Mesenchymal stem cell (in vitro differentiated cells and primary cell): ENCODE measurements at regions not wholly inside any gene's neighbourhood (a gene's known extent, or its start where the extent isn't known, plus 50 kb on each side); places are given as distances from the start of the nearest gene placed in this dataset.

Source experiments
- DNase-seq: peaks from one replicate; pipeline ENCODE4 v3.0.0-alpha.2; 2013
- H2AFZ ChIP-seq: one replicate; pipeline ENCODE4 v1.6.1; 2013; ENCODE audit warnings: low read depth, mild to moderate bottlenecking, control low read depth, inconsistent platforms, low read length, moderate library complexity
- H2AK5ac ChIP-seq: 2 replicates; pipeline ENCODE4 v1.6.1; 2013; ENCODE audit warnings: low read length, moderate library complexity, mild to moderate bottlenecking, inconsistent platforms; ENCODE audit not compliant: severe bottlenecking
- H2BK120ac ChIP-seq: one replicate; pipeline ENCODE4 v1.6.1; 2013; ENCODE audit warnings: low read depth, mild to moderate bottlenecking, inconsistent platforms, low read length, moderate library complexity
- H2BK12ac ChIP-seq, 2 experiments: one replicate each; pipeline ENCODE4 v1.6.1; 2013; ENCODE audit warnings: inconsistent platforms in 2 of 2, low read length in 2 of 2, mild to moderate bottlenecking in 2 of 2, moderate library complexity in 2 of 2, control low read depth in 1 of 2
- H2BK15ac ChIP-seq: one replicate; pipeline ENCODE4 v1.6.1; 2013; ENCODE audit warnings: mild to moderate bottlenecking, low read depth, inconsistent platforms; ENCODE audit not compliant: poor library complexity, severe bottlenecking
- H2BK5ac ChIP-seq: 2 replicates; pipeline ENCODE4 v1.6.1; 2013; ENCODE audit warnings: low read depth, mild to moderate bottlenecking, low read length, control low read depth, inconsistent platforms; ENCODE audit not compliant: poor library complexity, severe bottlenecking
- H3K14ac ChIP-seq, 2 experiments: one replicate each; pipeline ENCODE4 v1.6.1; 2013; ENCODE audit warnings: inconsistent platforms in 2 of 2, low read length in 2 of 2, control low read depth in 1 of 2, mild to moderate bottlenecking in 1 of 2, moderate library complexity in 1 of 2
- H3K18ac ChIP-seq, 2 experiments: one replicate each; pipeline ENCODE4 v1.6.1; 2013; ENCODE audit warnings: inconsistent platforms in 2 of 2, low read length in 2 of 2, control low read depth in 1 of 2, low read depth in 1 of 2, mild to moderate bottlenecking in 1 of 2
- H3K23ac ChIP-seq, 2 experiments: one replicate each; pipeline ENCODE4 v1.6.1; 2013; ENCODE audit warnings: inconsistent platforms in 2 of 2, low read length in 2 of 2, mild to moderate bottlenecking in 2 of 2, moderate library complexity in 2 of 2, control low read depth in 1 of 2
- H3K27ac ChIP-seq: 2 replicates; pipeline ENCODE4 v1.5.1; 2013; ENCODE audit warnings: mild to moderate bottlenecking, moderate library complexity, low read length, control low read depth, inconsistent platforms; ENCODE audit not compliant: poor library complexity, severe bottlenecking
- H3K27me3 ChIP-seq, 2 experiments: 2 replicates each; pipeline versions ENCODE4 v1.6.1 to v1.7.0; 2013; ENCODE audit warnings: low read length in 2 of 2, mild to moderate bottlenecking in 2 of 2, moderate library complexity in 2 of 2, control low read depth in 1 of 2, inconsistent platforms in 1 of 2; ENCODE audit not compliant: control insufficient read depth in 1 of 2, insufficient read depth in 1 of 2
- H3K36me3 ChIP-seq, 2 experiments: 2 replicates each; pipeline versions ENCODE4 v1.6.1 to v1.7.0; 2013; ENCODE audit warnings: low read length in 2 of 2, control low read depth in 1 of 2, inconsistent platforms in 1 of 2, low read depth in 1 of 2, mild to moderate bottlenecking in 1 of 2; ENCODE audit not compliant: insufficient read depth in 2 of 2, control insufficient read depth in 1 of 2
- H3K4ac ChIP-seq, 2 experiments: one replicate each; pipeline ENCODE4 v1.6.1; 2013; ENCODE audit warnings: inconsistent platforms in 2 of 2, low read length in 2 of 2, mild to moderate bottlenecking in 2 of 2, moderate library complexity in 2 of 2, control low read depth in 1 of 2, low read depth in 1 of 2
- H3K4me1 ChIP-seq: 2 replicates; pipeline ENCODE4 v1.6.1; 2013; ENCODE audit warnings: low read depth, low read length, control low read depth; ENCODE audit not compliant: control insufficient read depth, insufficient read depth
- H3K4me2 ChIP-seq: 2 replicates; pipeline ENCODE4 v1.6.1; 2013; ENCODE audit warnings: low read length, mild to moderate bottlenecking, inconsistent platforms; ENCODE audit not compliant: poor library complexity, severe bottlenecking
- H3K4me3 ChIP-seq, 2 experiments: 2 replicates each; pipeline versions ENCODE4 v1.5.1 to v1.7.0; 2013; ENCODE audit warnings: low read length in 2 of 2, mild to moderate bottlenecking in 2 of 2, control low read depth in 1 of 2, low read depth in 1 of 2; ENCODE audit not compliant: insufficient read depth in 1 of 2
- H3K79me1 ChIP-seq: replicated peaks from 2 replicates; pipeline ENCODE4 v1.6.1; 2013; ENCODE audit warnings: mild to moderate bottlenecking, control low read depth, low read length, inconsistent platforms; ENCODE audit not compliant: poor library complexity, severe bottlenecking
- H3K9ac ChIP-seq: 2 replicates; pipeline ENCODE4 v1.7.0; 2013; ENCODE audit warnings: mild to moderate bottlenecking, low read length, moderate library complexity
- H3K9me3 ChIP-seq: 2 replicates; pipeline ENCODE4 v1.7.0; 2013; ENCODE audit warnings: mild to moderate bottlenecking, low read length; ENCODE audit not compliant: control insufficient read depth
- H4K8ac ChIP-seq: one replicate; pipeline ENCODE4 v1.6.1; 2013; ENCODE audit warnings: inconsistent platforms, mild to moderate bottlenecking, low read length, moderate library complexity
- H4K91ac ChIP-seq: one replicate; pipeline ENCODE4 v1.6.1; 2013; ENCODE audit warnings: mild to moderate bottlenecking, low read length, inconsistent platforms
- WGBS: methylation state at CpG from one replicate; pipeline ENCODE4 v1.1.7; 2013; ENCODE audit warnings: mixed read lengths; 5-methylcytosine and 5-hydroxymethylcytosine counted together

- no peak overlapping the region for H2AK5ac ChIP-seq
- 64% methylated on average over 1 of the region's 1 CpG for WGBS
- no peaks in the 10 kb centered on the region for H3K36me3 ChIP-seq
- H3K4me2 ChIP-seq = no peak overlapping the region
- H3K9ac ChIP-seq = no peak overlapping the region
- no peak overlapping the region for H2BK120ac ChIP-seq
- H2BK12ac ChIP-seq = no peak overlapping the region
- H2BK5ac ChIP-seq = no peak overlapping the region
- no peaks in the 10 kb centered on the region for H3K9me3 ChIP-seq
- no peak overlapping the region for H3K4ac ChIP-seq
- no peaks in the 10 kb centered on the region for H3K79me1 ChIP-seq
- no peaks in the 10 kb centered on the region for H3K27me3 ChIP-seq
- no peak overlapping the region for H3K4me3 ChIP-seq
- H3K14ac ChIP-seq = no peak overlapping the region
- no peak overlapping the region for H2AFZ ChIP-seq
- H3K18ac ChIP-seq = no peak overlapping the region
- H3K27ac ChIP-seq = no peak overlapping the region
- no peak overlapping the region for H4K8ac ChIP-seq
- DNase-seq = no peak
- H4K91ac ChIP-seq = no peak overlapping the region
- no peaks in the 10 kb centered on the region for H3K4me1 ChIP-seq
- H2BK15ac ChIP-seq = no peak overlapping the region
- no peak overlapping the region for H3K23ac ChIP-seq
Observed at GRCh38 chr10:120161111-120161510, 268.6 kb downstream of the SEC23IP start.

- Histone ChIP-seq H3K23ac (no peak overlapping the region), H3K27me3 (no peaks in the 10 kb centered on the region), H3K9ac (no peak overlapping the region), H3K4me1 (no peaks in the 10 kb centered on the region), H3K27ac (no peak overlapping the region), H2BK120ac (no peak overlapping the region), H2BK15ac (no peak overlapping the region), H2AFZ (no peak overlapping the region), H3K4me3 (no peak overlapping the region), H4K8ac (no peak overlapping the region), H2AK5ac (no peak overlapping the region), H3K4ac (no peak overlapping the region), H3K36me3 (no peaks in the 10 kb centered on the region), H2BK12ac (no peak overlapping the region), H3K9me3 (no peaks in the 10 kb centered on the region), H3K18ac (no peak overlapping the region), H3K14ac (no peak overlapping the region), H3K4me2 (no peak overlapping the region), H4K91ac (no peak overlapping the region), H3K79me1 (no peaks in the 10 kb centered on the region), H2BK5ac (no peak overlapping the region)
- DNase-seq = no peak
- WGBS = 67% methylated on average over 4 of the region's 4 CpGs
Observed at GRCh38 chr10:120162471-120162870, 269.9 kb downstream of the SEC23IP start.

GRCh38 chr10:120172356-120172755 lies 279.8 kb downstream of the SEC23IP start:
- H3K18ac ChIP-seq = no peak overlapping the region
- no peak overlapping the region for H4K91ac ChIP-seq
- no peaks in the 10 kb centered on the region for H3K9me3 ChIP-seq
- no peak overlapping the region for H2BK15ac ChIP-seq
- H2BK120ac ChIP-seq = no peak overlapping the region
- no peak for DNase-seq
- 38% methylated on average over 3 of the region's 4 CpGs for WGBS
- H4K8ac ChIP-seq = no peak overlapping the region
- no peak overlapping the region for H2BK12ac ChIP-seq
- no peak overlapping the region for H3K4me3 ChIP-seq
- H2BK5ac ChIP-seq = no peak overlapping the region
- no peaks in the 10 kb centered on the region for H3K79me1 ChIP-seq
- no peak overlapping the region for H2AK5ac ChIP-seq
- H3K27me3 ChIP-seq = no peaks in the 10 kb centered on the region
- H3K9ac ChIP-seq = no peak overlapping the region
- H3K23ac ChIP-seq = no peak overlapping the region
- H3K27ac ChIP-seq = no peak overlapping the region
- H3K36me3 ChIP-seq = no peaks in the 10 kb centered on the region
- H3K4me2 ChIP-seq = no peak overlapping the region
- H3K14ac ChIP-seq = no peak overlapping the region
- H3K4me1 ChIP-seq = no peaks in the 10 kb centered on the region
- no peak overlapping the region for H3K4ac ChIP-seq
- H2AFZ ChIP-seq = no peak overlapping the region

GRCh38 chr10:120174491-120174890 lies 282.0 kb downstream of the SEC23IP start:
- Histone ChIP-seq H3K4me3 (no peak overlapping the region), H3K4ac (no peak overlapping the region), H4K8ac (no peak overlapping the region), H3K9me3 (no peaks in the 10 kb centered on the region), H3K23ac (no peak overlapping the region), H3K9ac (no peak overlapping the region), H3K4me2 (no peak overlapping the region), H4K91ac (no peak overlapping the region), H2BK120ac (no peak overlapping the region), H2BK12ac (no peak overlapping the region), H3K14ac (no peak overlapping the region), H3K27me3 (no peaks in the 10 kb centered on the region), H3K18ac (no peak overlapping the region), H3K4me1 (no peaks in the 10 kb centered on the region), H2AFZ (no peak overlapping the region), H3K79me1 (no peaks in the 10 kb centered on the region), H3K36me3 (no peaks in the 10 kb centered on the region), H2AK5ac (no peak overlapping the region), H2BK15ac (no peak overlapping the region), H3K27ac (no peak overlapping the region), H2BK5ac (no peak overlapping the region)
- DNase-seq = no peak
- no CpG with 5 or more reads among the region's 1 CpG for WGBS
